ENCODE measurements at regions not wholly inside any gene's neighbourhood (a gene's known extent, or its start where the extent isn't known, plus 50 kb on each side); places are given as distances from the start of the nearest gene placed in this dataset.

- no peak overlapping the region for H2BK5ac ChIP-seq (ENCODE audit: low read depth, low read length, poor library complexity, severe bottlenecking)
Observed at GRCh38 chr13:40192858-40193257, 473.6 kb downstream of the FOXO1 start.

GRCh38 chr13:40193286-40194223, 472.9 kb downstream of the FOXO1 start:
- H3K4me1 ChIP-seq (ENCODE audit: control insufficient read depth, insufficient read depth, low read depth, low read length): peaks cover 9% of the 10 kb centered on the region
- WGBS: 94% methylated on average over 17 of the region's 18 CpGs
- no peak overlapping the region for H2AFZ ChIP-seq (ENCODE audit: low read depth, low read length)
- H3K4ac ChIP-seq (ENCODE audit: low read depth in 1 of 2, low read length in 2 of 2): no peak overlapping the region
- no peak for DNase-seq
- peak overlapping the region; percentile 86 for H3K9ac ChIP-seq (ENCODE audit: low read length)
- H4K8ac ChIP-seq (ENCODE audit: low read length): no peak overlapping the region
- no peak overlapping the region for H3K18ac ChIP-seq (ENCODE audit: low read depth in 1 of 2, low read length in 2 of 2)
- H3K23ac ChIP-seq (ENCODE audit: low read length in 2 of 2): no peak overlapping the region
- no peaks in the 10 kb centered on the region for H3K79me1 ChIP-seq (replicated peaks; ENCODE audit: low read length, poor library complexity, severe bottlenecking)
- no peaks in the 10 kb centered on the region for H3K9me3 ChIP-seq (ENCODE audit: control insufficient read depth, low read length)
- H2BK15ac ChIP-seq (ENCODE audit: low read depth, poor library complexity, severe bottlenecking): no peak overlapping the region
- H2BK120ac ChIP-seq (ENCODE audit: low read depth, low read length): no peak overlapping the region
- no peak overlapping the region for H2BK12ac ChIP-seq (ENCODE audit: low read length in 2 of 2)
- H3K4me2 ChIP-seq (ENCODE audit: low read length, poor library complexity, severe bottlenecking): no peak overlapping the region
- no peak overlapping the region for H3K27ac ChIP-seq (ENCODE audit: low read length, poor library complexity, severe bottlenecking)
- H4K91ac ChIP-seq (ENCODE audit: low read length): no peak overlapping the region
- H3K14ac ChIP-seq (ENCODE audit: low read length in 2 of 2): no peak overlapping the region
- no peaks in the 10 kb centered on the region for H3K36me3 ChIP-seq (ENCODE audit: control insufficient read depth in 1 of 2, insufficient read depth in 2 of 2, low read depth in 1 of 2, low read length in 2 of 2)
- no peak overlapping the region for H2AK5ac ChIP-seq (ENCODE audit: low read length, severe bottlenecking)
- H3K27me3 ChIP-seq (ENCODE audit: control insufficient read depth in 1 of 2, insufficient read depth in 1 of 2, low read length in 2 of 2): no peaks in the 10 kb centered on the region
- H3K4me3 ChIP-seq (ENCODE audit: insufficient read depth in 1 of 2, low read depth in 1 of 2, low read length in 2 of 2): peak overlapping the region in 1 of 2 experiments; percentile 56
- H2BK5ac ChIP-seq (ENCODE audit: low read depth, low read length, poor library complexity, severe bottlenecking): no peak overlapping the region

More at GRCh38 chr13:40192858-40193257, 473.6 kb downstream of the FOXO1 start:
- no peak overlapping the region for H3K14ac ChIP-seq (ENCODE audit: low read length in 2 of 2)
- no peaks in the 10 kb centered on the region for H3K9me3 ChIP-seq (ENCODE audit: control insufficient read depth, low read length)
- H3K9ac ChIP-seq (ENCODE audit: low read length): peak overlapping the region; percentile 86
- peak overlapping the region in 1 of 2 experiments; percentile 37 for H2BK12ac ChIP-seq (ENCODE audit: low read length in 2 of 2)
- no peaks in the 10 kb centered on the region for H3K27me3 ChIP-seq (ENCODE audit: control insufficient read depth in 1 of 2, insufficient read depth in 1 of 2, low read length in 2 of 2)
- no peak overlapping the region for H3K18ac ChIP-seq (ENCODE audit: low read depth in 1 of 2, low read length in 2 of 2)
- peaks cover 14% of the 10 kb centered on the region for H3K4me1 ChIP-seq (ENCODE audit: control insufficient read depth, insufficient read depth, low read depth, low read length)
- no peak overlapping the region for H3K27ac ChIP-seq (ENCODE audit: low read length, poor library complexity, severe bottlenecking)
- H3K4me2 ChIP-seq (ENCODE audit: low read length, poor library complexity, severe bottlenecking): no peak overlapping the region
- H4K8ac ChIP-seq (ENCODE audit: low read length): no peak overlapping the region
- no peak overlapping the region for H4K91ac ChIP-seq (ENCODE audit: low read length)
- H3K4ac ChIP-seq (ENCODE audit: low read depth in 1 of 2, low read length in 2 of 2): no peak overlapping the region
- H3K23ac ChIP-seq (ENCODE audit: low read length in 2 of 2): no peak overlapping the region
- H3K4me3 ChIP-seq (ENCODE audit: insufficient read depth in 1 of 2, low read depth in 1 of 2, low read length in 2 of 2): peak overlapping the region in 1 of 2 experiments; percentile 56
- H2BK15ac ChIP-seq (ENCODE audit: low read depth, poor library complexity, severe bottlenecking): no peak overlapping the region
- no peaks in the 10 kb centered on the region for H3K36me3 ChIP-seq (ENCODE audit: control insufficient read depth in 1 of 2, insufficient read depth in 2 of 2, low read depth in 1 of 2, low read length in 2 of 2)
- no peak overlapping the region for H2BK120ac ChIP-seq (ENCODE audit: low read depth, low read length)
- 74% methylated on average over 6 of the region's 7 CpGs for WGBS
- peak overlapping the region; percentile 50 for H2AK5ac ChIP-seq (ENCODE audit: low read length, severe bottlenecking)
- no peaks in the 10 kb centered on the region for H3K79me1 ChIP-seq (replicated peaks; ENCODE audit: low read length, poor library complexity, severe bottlenecking)
- no peak for DNase-seq
- no peak overlapping the region for H2AFZ ChIP-seq (ENCODE audit: low read depth, low read length)

- no peaks in the 10 kb centered on the region for H3K27me3 ChIP-seq (ENCODE audit: control insufficient read depth in 1 of 2, insufficient read depth in 1 of 2, low read length in 2 of 2)
- H3K4me2 ChIP-seq (ENCODE audit: low read length, poor library complexity, severe bottlenecking): no peak overlapping the region
- H3K79me1 ChIP-seq (replicated peaks; ENCODE audit: low read length, poor library complexity, severe bottlenecking): no peaks in the 10 kb centered on the region
- no peak overlapping the region for H4K8ac ChIP-seq (ENCODE audit: low read length)
- H2AK5ac ChIP-seq (ENCODE audit: low read length, severe bottlenecking): no peak overlapping the region
- no peak overlapping the region for H2BK120ac ChIP-seq (ENCODE audit: low read depth, low read length)
- H2BK12ac ChIP-seq (ENCODE audit: low read length in 2 of 2): no peak overlapping the region
- no peak overlapping the region for H2AFZ ChIP-seq (ENCODE audit: low read depth, low read length)
- no peak overlapping the region for H3K18ac ChIP-seq (ENCODE audit: low read depth in 1 of 2, low read length in 2 of 2)
- H3K4me1 ChIP-seq (ENCODE audit: control insufficient read depth, insufficient read depth, low read depth, low read length): peaks cover 9% of the 10 kb centered on the region
- no peak for DNase-seq
- 75% methylated on average over 5 of the region's 9 CpGs for WGBS
- H3K27ac ChIP-seq (ENCODE audit: low read length, poor library complexity, severe bottlenecking): no peak overlapping the region
- no peak overlapping the region for H4K91ac ChIP-seq (ENCODE audit: low read length)
- no peak overlapping the region for H3K14ac ChIP-seq (ENCODE audit: low read length in 2 of 2)
- no peaks in the 10 kb centered on the region for H3K36me3 ChIP-seq (ENCODE audit: control insufficient read depth in 1 of 2, insufficient read depth in 2 of 2, low read depth in 1 of 2, low read length in 2 of 2)
- peak overlapping the region; percentile 86 for H3K9ac ChIP-seq (ENCODE audit: low read length)
- H3K4ac ChIP-seq (ENCODE audit: low read depth in 1 of 2, low read length in 2 of 2): no peak overlapping the region
- no peak overlapping the region for H2BK5ac ChIP-seq (ENCODE audit: low read depth, low read length, poor library complexity, severe bottlenecking)
- no peak overlapping the region for H3K23ac ChIP-seq (ENCODE audit: low read length in 2 of 2)
- no peak overlapping the region for H2BK15ac ChIP-seq (ENCODE audit: low read depth, poor library complexity, severe bottlenecking)
- H3K9me3 ChIP-seq (ENCODE audit: control insufficient read depth, low read length): no peaks in the 10 kb centered on the region
- peak overlapping the region in 1 of 2 experiments; percentile 56 for H3K4me3 ChIP-seq (ENCODE audit: insufficient read depth in 1 of 2, low read depth in 1 of 2, low read length in 2 of 2)
Observed at GRCh38 chr13:40194224-40194806, 472.1 kb downstream of the FOXO1 start.

- H3K4me1 ChIP-seq (ENCODE audit: control insufficient read depth, insufficient read depth, low read depth, low read length): no peaks in the 10 kb centered on the region
- H2BK12ac ChIP-seq (ENCODE audit: low read length in 2 of 2): no peak overlapping the region
- no peak overlapping the region for H3K14ac ChIP-seq (ENCODE audit: low read length in 2 of 2)
- H2AFZ ChIP-seq (ENCODE audit: low read depth, low read length): no peak overlapping the region
- no peaks in the 10 kb centered on the region for H3K36me3 ChIP-seq (ENCODE audit: control insufficient read depth in 1 of 2, insufficient read depth in 2 of 2, low read depth in 1 of 2, low read length in 2 of 2)
- no peak overlapping the region for H2BK15ac ChIP-seq (ENCODE audit: low read depth, poor library complexity, severe bottlenecking)
- H3K4me3 ChIP-seq (ENCODE audit: insufficient read depth in 1 of 2, low read depth in 1 of 2, low read length in 2 of 2): no peak overlapping the region
- H3K18ac ChIP-seq (ENCODE audit: low read depth in 1 of 2, low read length in 2 of 2): no peak overlapping the region
- H4K91ac ChIP-seq (ENCODE audit: low read length): no peak overlapping the region
- no peak for DNase-seq
- H3K9me3 ChIP-seq (ENCODE audit: control insufficient read depth, low read length): no peaks in the 10 kb centered on the region
- H3K9ac ChIP-seq (ENCODE audit: low read length): no peak overlapping the region
- no peaks in the 10 kb centered on the region for H3K27me3 ChIP-seq (ENCODE audit: control insufficient read depth in 1 of 2, insufficient read depth in 1 of 2, low read length in 2 of 2)
- no peak overlapping the region for H2AK5ac ChIP-seq (ENCODE audit: low read length, severe bottlenecking)
- no peak overlapping the region for H2BK5ac ChIP-seq (ENCODE audit: low read depth, low read length, poor library complexity, severe bottlenecking)
- WGBS: over 99% methylated on average over 7 of the region's 8 CpGs
- H3K4me2 ChIP-seq (ENCODE audit: low read length, poor library complexity, severe bottlenecking): no peak overlapping the region
- no peak overlapping the region for H3K23ac ChIP-seq (ENCODE audit: low read length in 2 of 2)
- H4K8ac ChIP-seq (ENCODE audit: low read length): no peak overlapping the region
- H3K27ac ChIP-seq (ENCODE audit: low read length, poor library complexity, severe bottlenecking): no peak overlapping the region
- H3K79me1 ChIP-seq (replicated peaks; ENCODE audit: low read length, poor library complexity, severe bottlenecking): no peaks in the 10 kb centered on the region
- no peak overlapping the region for H2BK120ac ChIP-seq (ENCODE audit: low read depth, low read length)
- no peak overlapping the region for H3K4ac ChIP-seq (ENCODE audit: low read depth in 1 of 2, low read length in 2 of 2)
Observed at GRCh38 chr13:40197049-40197448, 469.4 kb downstream of the FOXO1 start.
